ENCODE measurements at regions not wholly inside any gene's neighbourhood (a gene's known extent, or its start where the extent isn't known, plus 50 kb on each side); places are given as distances from the start of the nearest gene placed in this dataset.

GRCh38 chr2:47271054-47272000 lies 95.0 kb upstream of the CALM2 start:
- H3K9me2 ChIP-seq (ENCODE audit: insufficient read depth): no peaks in the 10 kb centered on the region
- H3K4me2 ChIP-seq (ENCODE audit: unreplicated experiment): no peak overlapping the region
- H3K27ac ChIP-seq: no peak overlapping the region
- DNase-seq: no peak
- H3K4me3 ChIP-seq: no peak overlapping the region
- H3K9ac ChIP-seq: peak overlapping the region; percentile 54; the same call in 1 of the 2 replicates
- peaks cover 25% of the 10 kb centered on the region for H3K4me1 ChIP-seq (ENCODE audit: insufficient read depth)
- 88 to 95% methylated on average over 9 of the region's 9 CpGs for WGBS, 2 experiments (ENCODE audit: low coverage in 1 of 2, low lambda C conversion rate in 2 of 2, missing lambda C conversion rate in 2 of 2)
- TF ChIP-seq EZH2 (IDR thresholded peaks at IDR 0.05; ENCODE audit: insufficient read depth, poor library complexity, severe bottlenecking) (no peak), EZH2phosphoT487 (IDR thresholded peaks at IDR 0.05; ENCODE audit: insufficient read depth, low read depth) (no peak)
- H3K36me3 ChIP-seq (ENCODE audit: low read depth): no peaks in the 10 kb centered on the region
- H3F3A ChIP-seq (ENCODE audit: insufficient read depth): peaks cover 22% of the 10 kb centered on the region
- H3K9me3 ChIP-seq (ENCODE audit: low read depth): no peaks in the 10 kb centered on the region
- no peaks in the 10 kb centered on the region for H4K20me1 ChIP-seq (ENCODE audit: insufficient read depth)
- in situ Hi-C loops (cut with MboI): no loop called here
- peak overlapping the region; percentile 81 for H2AFZ ChIP-seq
- no peaks in the 10 kb centered on the region for H3K27me3 ChIP-seq (replicated peaks; ENCODE audit: insufficient read depth)
- 0 out of 2 replicates have a peak, but pooled peaks cover 3% of the 10 kb centered on the region for H3K79me2 ChIP-seq (ENCODE audit: insufficient read depth)

GRCh38 chr2:47270421-47270820 lies 94.1 kb upstream of the CALM2 start:
- DNase-seq: no peak
- no peaks in the 10 kb centered on the region for H4K20me1 ChIP-seq (ENCODE audit: insufficient read depth)
- TF ChIP-seq EZH2 (IDR thresholded peaks at IDR 0.05; ENCODE audit: insufficient read depth, poor library complexity, severe bottlenecking) (no peak), EZH2phosphoT487 (IDR thresholded peaks at IDR 0.05; ENCODE audit: insufficient read depth, low read depth) (no peak)
- peaks cover 25% of the 10 kb centered on the region for H3K4me1 ChIP-seq (ENCODE audit: insufficient read depth)
- peaks cover 22% of the 10 kb centered on the region for H3F3A ChIP-seq (ENCODE audit: insufficient read depth)
- H3K79me2 ChIP-seq (ENCODE audit: insufficient read depth): 0 out of 2 replicates have a peak, but pooled peaks cover 3% of the 10 kb centered on the region
- in situ Hi-C loops (cut with MboI): no loop called here
- no peaks in the 10 kb centered on the region for H3K27me3 ChIP-seq (replicated peaks; ENCODE audit: insufficient read depth)
- no peak overlapping the region for H3K9ac ChIP-seq
- H3K9me3 ChIP-seq (ENCODE audit: low read depth): no peaks in the 10 kb centered on the region
- peak overlapping the region; percentile 77 for H3K27ac ChIP-seq
- WGBS, 2 experiments (ENCODE audit: low coverage in 1 of 2, low lambda C conversion rate in 2 of 2, missing lambda C conversion rate in 2 of 2): 88 to 92% methylated on average over 5 of the region's 5 CpGs
- no peaks in the 10 kb centered on the region for H3K36me3 ChIP-seq (ENCODE audit: low read depth)
- no peak overlapping the region for H3K4me2 ChIP-seq (ENCODE audit: unreplicated experiment)
- H3K9me2 ChIP-seq (ENCODE audit: insufficient read depth): no peaks in the 10 kb centered on the region
- no peak overlapping the region for H2AFZ ChIP-seq
- no peak overlapping the region for H3K4me3 ChIP-seq

GRCh38 chr2:47269316-47270232 lies 93.3 kb upstream of the CALM2 start:
- Histone ChIP-seq H3K36me3 (ENCODE audit: low read depth) (no peaks in the 10 kb centered on the region), H4K20me1 (ENCODE audit: insufficient read depth) (no peaks in the 10 kb centered on the region), H3K9ac (peak overlapping the region; percentile 49), H3F3A (ENCODE audit: insufficient read depth) (peaks cover 22% of the 10 kb centered on the region), H2AFZ (peak overlapping the region; percentile 72), H3K4me3 (no peak overlapping the region), H3K27ac (peak overlapping the region; percentile 80), H3K9me3 (ENCODE audit: low read depth) (no peaks in the 10 kb centered on the region), H3K4me2 (ENCODE audit: unreplicated experiment) (peak overlapping the region; percentile 15), H3K27me3 (replicated peaks; ENCODE audit: insufficient read depth) (no peaks in the 10 kb centered on the region), H3K9me2 (ENCODE audit: insufficient read depth) (no peaks in the 10 kb centered on the region), H3K79me2 (ENCODE audit: insufficient read depth) (0 out of 2 replicates have a peak, but pooled peaks cover 3% of the 10 kb centered on the region), H3K4me1 (ENCODE audit: insufficient read depth) (peaks cover 23% of the 10 kb centered on the region)
- in situ Hi-C loops (cut with MboI): no loop called here
- WGBS, 2 experiments (ENCODE audit: low coverage in 1 of 2, low lambda C conversion rate in 2 of 2, missing lambda C conversion rate in 2 of 2): 14 to 19% methylated on average over 5 of the region's 5 CpGs
- DNase-seq: peak; percentile 99
- no peak for TF ChIP-seq EZH2phosphoT487 (IDR thresholded peaks at IDR 0.05; ENCODE audit: insufficient read depth, low read depth)
- TF ChIP-seq EZH2 (IDR thresholded peaks at IDR 0.05; ENCODE audit: insufficient read depth, poor library complexity, severe bottlenecking): no peak

GRCh38 chr2:47267711-47268086 lies 91.4 kb upstream of the CALM2 start:
- Histone ChIP-seq H3K4me2 (ENCODE audit: unreplicated experiment) (no peak overlapping the region), H2AFZ (no peak overlapping the region), H3K9ac (no peak overlapping the region), H3K36me3 (ENCODE audit: low read depth) (no peaks in the 10 kb centered on the region), H3K27me3 (replicated peaks; ENCODE audit: insufficient read depth) (no peaks in the 10 kb centered on the region), H3K4me3 (no peak overlapping the region), H3F3A (ENCODE audit: insufficient read depth) (peaks cover 22% of the 10 kb centered on the region), H4K20me1 (ENCODE audit: insufficient read depth) (no peaks in the 10 kb centered on the region), H3K27ac (no peak overlapping the region), H3K4me1 (ENCODE audit: insufficient read depth) (peaks cover 15% of the 10 kb centered on the region), H3K9me3 (ENCODE audit: low read depth) (no peaks in the 10 kb centered on the region), H3K9me2 (ENCODE audit: insufficient read depth) (no peaks in the 10 kb centered on the region), H3K79me2 (ENCODE audit: insufficient read depth) (0 out of 2 replicates have a peak, but pooled peaks cover 2% of the 10 kb centered on the region)
- in situ Hi-C loops (cut with MboI): no loop called here
- TF ChIP-seq EZH2 (IDR thresholded peaks at IDR 0.05; ENCODE audit: insufficient read depth, poor library complexity, severe bottlenecking): no peak
- TF ChIP-seq EZH2phosphoT487 (IDR thresholded peaks at IDR 0.05; ENCODE audit: insufficient read depth, low read depth): no peak
- 91 to 93% methylated on average over 5 of the region's 5 CpGs for WGBS, 2 experiments (ENCODE audit: low coverage in 1 of 2, low lambda C conversion rate in 2 of 2, missing lambda C conversion rate in 2 of 2)
- no peak for DNase-seq
